SU-DHL-6 (cell line): ENCODE measurements at regions not wholly inside any gene's neighbourhood (a gene's known extent, or its start where the extent isn't known, plus 50 kb on each side); places are given as distances from the start of the nearest gene placed in this dataset.

ENCODE experiments used
- H2AFZ ChIP-seq: fragments of 200-600 bp; sonication (generic); 2 replicates; pipeline ENCODE4 v1.6.1; 2014; ENCODE audit warnings: low read depth, mild to moderate bottlenecking, moderate library complexity, mixed read lengths, antibody characterized with exemption, low read length; ENCODE audit not compliant: severe bottlenecking
- H3F3A ChIP-seq: fragments of 200-600 bp; shearing (Covaris generic); 2 replicates; pipeline ENCODE4 v1.6.0; 2016; ENCODE audit warnings: antibody characterized with exemption, mild to moderate bottlenecking; ENCODE audit not compliant: insufficient read depth
- H3K27ac ChIP-seq: fragments of 200-600 bp; sonication (generic); 2 replicates; pipeline ENCODE4 v1.5.1; 2016; ENCODE audit warnings: low read depth, mild to moderate bottlenecking, low read length, moderate library complexity, mixed read lengths
- H3K27me3 ChIP-seq: fragments of 200-600 bp; sonication (generic), shearing (Covaris generic); 2 replicates; pipeline ENCODE4 v1.6.0; 2014; ENCODE audit warnings: mild to moderate bottlenecking, low read length
- H3K36me3 ChIP-seq: fragments of 200-600 bp; sonication (generic); 2 replicates; pipeline ENCODE4 v1.6.1; 2014; ENCODE audit warnings: mild to moderate bottlenecking, low read length, mixed read lengths
- H3K4me2 ChIP-seq: fragments of 300-600, 200-600 bp; shearing (Covaris generic), sonication (generic); 2 replicates; pipeline ENCODE4 v1.6.0; 2014; ENCODE audit warnings: low read length, low read depth, mild to moderate bottlenecking; ENCODE audit not compliant: poor library complexity, severe bottlenecking
- H3K4me3 ChIP-seq: fragments of 200-600 bp; sonication (generic); 2 replicates; pipeline ENCODE4 v1.5.1; 2014; ENCODE audit warnings: antibody characterized with exemption, low read length, mild to moderate bottlenecking, mixed read lengths; ENCODE audit not compliant: insufficient read depth, poor library complexity, severe bottlenecking
- H3K79me2 ChIP-seq: fragments of 200-600 bp; sonication (generic); 2 replicates; pipeline ENCODE4 v1.6.1; 2014; ENCODE audit warnings: mild to moderate bottlenecking, low read length, moderate library complexity; ENCODE audit not compliant: insufficient read depth
- H3K9ac ChIP-seq: fragments of 200-600 bp; sonication (generic); 2 replicates; pipeline ENCODE4 v1.7.0; 2014; ENCODE audit warnings: mild to moderate bottlenecking, low read length
- H3K9me2 ChIP-seq: fragments of 200-600 bp; sonication (generic); replicated peaks from 2 replicates; pipeline ENCODE4 v1.6.1; 2014; ENCODE audit warnings: low read length; ENCODE audit not compliant: insufficient read depth
- H3K9me3 ChIP-seq: fragments of 200-600 bp; sonication (generic); 2 replicates; pipeline ENCODE4 v1.6.1; 2014; ENCODE audit warnings: low read length, mixed read lengths; ENCODE audit not compliant: insufficient read depth
- H4K20me1 ChIP-seq: fragments of 200-600 bp; sonication (generic); 2 replicates; pipeline ENCODE4 v1.6.1; 2014; ENCODE audit warnings: low read depth, mild to moderate bottlenecking, antibody characterized with exemption, low read length, moderate library complexity, mixed read lengths
- EZH2phosphoT487 ChIP-seq: fragments of 200-600 bp; sonication (generic), shearing (Covaris generic); conservative IDR thresholded peaks from 2 replicates; pipeline ENCODE4 v1.6.1; 2018; ENCODE audit warnings: mild to moderate bottlenecking, antibody characterized with exemption, low read length, moderate library complexity, mixed read lengths
- TF ChIP-seq, protein P1 (sequence below): fragments of 200-600 bp; sonication (generic); IDR thresholded peaks from one replicate; pipeline ENCODE4 v1.5.1; 2017; ENCODE audit warnings: antibody characterized with exemption, mild to moderate bottlenecking, low read length, moderate library complexity; ENCODE audit not compliant: insufficient read depth, poor library complexity, severe bottlenecking

DNA sequence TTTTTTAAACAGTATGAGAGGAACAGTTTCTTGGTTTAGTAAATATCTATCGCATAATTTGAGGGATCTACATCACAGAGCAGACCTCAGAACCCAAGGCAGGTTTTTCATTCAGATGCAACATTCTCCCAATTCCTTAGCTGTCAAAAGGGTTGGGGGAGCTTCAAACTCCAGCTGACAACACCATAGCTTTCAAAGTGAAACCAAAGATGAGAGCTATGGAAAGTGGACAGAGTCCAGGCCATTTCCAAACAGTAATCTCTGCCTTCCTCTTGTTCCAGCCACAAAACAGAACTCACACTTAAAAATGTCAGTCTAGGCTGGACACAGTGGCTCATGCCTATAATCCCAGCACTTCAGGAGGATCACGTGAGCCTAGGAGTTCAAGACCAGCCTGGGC, 87.8 kb downstream of the SPRING1 start:
- Histone ChIP-seq H3K9me2 (no peaks in the 10 kb centered on the region), H3K79me2 (no peaks in the 10 kb centered on the region), H3K9ac (no peak overlapping the region), H3F3A (no peaks in the 10 kb centered on the region), H3K27me3 (no peaks in the 10 kb centered on the region), H3K9me3 (no peaks in the 10 kb centered on the region), H2AFZ (no peak overlapping the region), H3K4me3 (no peak overlapping the region), H3K36me3 (no peaks in the 10 kb centered on the region), H4K20me1 (no peaks in the 10 kb centered on the region), H3K4me2 (no peak overlapping the region), H3K27ac (no peak overlapping the region)
- TF ChIP-seq EZH2phosphoT487 = no peak
- TF ChIP-seq, protein P1, sequence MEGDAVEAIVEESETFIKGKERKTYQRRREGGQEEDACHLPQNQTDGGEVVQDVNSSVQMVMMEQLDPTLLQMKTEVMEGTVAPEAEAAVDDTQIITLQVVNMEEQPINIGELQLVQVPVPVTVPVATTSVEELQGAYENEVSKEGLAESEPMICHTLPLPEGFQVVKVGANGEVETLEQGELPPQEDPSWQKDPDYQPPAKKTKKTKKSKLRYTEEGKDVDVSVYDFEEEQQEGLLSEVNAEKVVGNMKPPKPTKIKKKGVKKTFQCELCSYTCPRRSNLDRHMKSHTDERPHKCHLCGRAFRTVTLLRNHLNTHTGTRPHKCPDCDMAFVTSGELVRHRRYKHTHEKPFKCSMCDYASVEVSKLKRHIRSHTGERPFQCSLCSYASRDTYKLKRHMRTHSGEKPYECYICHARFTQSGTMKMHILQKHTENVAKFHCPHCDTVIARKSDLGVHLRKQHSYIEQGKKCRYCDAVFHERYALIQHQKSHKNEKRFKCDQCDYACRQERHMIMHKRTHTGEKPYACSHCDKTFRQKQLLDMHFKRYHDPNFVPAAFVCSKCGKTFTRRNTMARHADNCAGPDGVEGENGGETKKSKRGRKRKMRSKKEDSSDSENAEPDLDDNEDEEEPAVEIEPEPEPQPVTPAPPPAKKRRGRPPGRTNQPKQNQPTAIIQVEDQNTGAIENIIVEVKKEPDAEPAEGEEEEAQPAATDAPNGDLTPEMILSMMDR = no peak

DNA sequence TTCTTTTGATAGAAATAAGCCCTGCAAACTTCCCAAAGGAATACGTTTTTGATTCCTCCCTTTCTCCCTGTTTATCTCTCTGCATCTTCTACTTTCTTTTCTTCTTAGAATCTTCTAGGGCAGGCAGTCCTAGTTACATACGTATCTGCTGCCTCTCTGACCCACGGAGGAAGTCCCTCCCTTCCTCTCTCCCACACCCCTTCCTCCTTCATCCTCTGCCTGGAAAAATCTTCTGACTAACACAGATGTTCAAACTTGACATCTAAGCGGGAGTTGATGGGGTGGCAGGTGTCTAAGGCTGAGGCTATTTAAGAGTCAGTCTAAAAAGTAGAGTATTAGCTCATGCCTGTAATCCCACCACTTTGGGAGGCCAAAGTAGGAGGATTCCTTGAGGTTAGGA, 88.6 kb downstream of the MAP1LC3B2 start:
- Histone ChIP-seq H3K4me2 (no peak overlapping the region), H3F3A (no peaks in the 10 kb centered on the region), H3K27ac (no peak overlapping the region), H3K4me3 (no peak overlapping the region), H4K20me1 (no peaks in the 10 kb centered on the region), H3K27me3 (no peaks in the 10 kb centered on the region), H3K9ac (no peak overlapping the region), H3K9me2 (no peaks in the 10 kb centered on the region), H3K36me3 (no peaks in the 10 kb centered on the region), H2AFZ (no peak overlapping the region), H3K9me3 (no peaks in the 10 kb centered on the region), H3K79me2 (no peaks in the 10 kb centered on the region)
- TF ChIP-seq, protein P1 = no peak
- no peak for TF ChIP-seq EZH2phosphoT487

DNA sequence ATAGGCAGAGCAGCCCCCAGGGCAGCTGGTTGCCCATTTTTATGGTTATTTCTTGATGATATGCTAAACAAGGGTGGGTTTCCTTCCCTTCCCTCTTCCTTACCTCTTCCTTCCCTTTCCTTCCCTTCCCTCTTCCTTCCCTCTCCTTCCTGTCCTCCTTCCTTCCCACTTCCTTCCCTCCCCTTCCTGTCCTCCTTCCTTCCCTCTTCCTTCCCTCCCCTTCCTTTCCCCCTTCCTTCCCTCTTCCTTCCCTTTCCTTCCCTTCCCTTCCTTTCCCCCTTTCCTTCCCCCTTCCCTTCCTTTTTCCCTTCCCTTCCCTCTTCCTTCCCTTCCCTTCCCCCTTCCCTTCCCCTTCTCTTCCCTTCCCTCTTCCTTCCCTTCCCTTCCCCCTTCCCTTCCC, 87.7 kb downstream of the MAP1LC3B2 start:
- H3K27ac ChIP-seq = no peak overlapping the region
- H3K4me3 ChIP-seq = no peak overlapping the region
- H3F3A ChIP-seq = no peaks in the 10 kb centered on the region
- H2AFZ ChIP-seq = no peak overlapping the region
- H4K20me1 ChIP-seq = no peaks in the 10 kb centered on the region
- no peaks in the 10 kb centered on the region for H3K9me2 ChIP-seq
- no peak overlapping the region for H3K4me2 ChIP-seq
- no peaks in the 10 kb centered on the region for H3K79me2 ChIP-seq
- no peak for TF ChIP-seq EZH2phosphoT487
- TF ChIP-seq, protein P1 = no peak
- H3K9ac ChIP-seq = no peak overlapping the region
- no peaks in the 10 kb centered on the region for H3K36me3 ChIP-seq
- H3K27me3 ChIP-seq = no peaks in the 10 kb centered on the region
- H3K9me3 ChIP-seq = no peaks in the 10 kb centered on the region

DNA sequence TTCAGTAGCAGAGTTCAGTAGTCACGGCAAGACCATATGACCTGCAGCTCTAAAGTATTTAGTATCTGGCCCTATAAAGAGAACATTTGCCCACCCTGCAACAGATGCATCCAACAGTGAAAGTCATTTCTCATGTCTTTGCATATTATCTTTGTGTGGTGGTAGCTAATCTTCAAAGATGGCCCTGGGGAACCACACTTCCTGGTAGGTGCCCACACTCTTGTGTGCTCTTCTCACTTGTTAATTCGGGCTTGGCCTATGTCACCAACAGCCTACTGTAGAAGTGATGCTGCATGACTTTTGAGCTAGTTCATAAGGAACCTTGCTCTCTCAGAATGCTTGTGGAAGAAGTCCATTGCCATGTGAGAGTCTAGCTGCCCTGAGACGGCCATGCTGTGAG, 85.6 kb downstream of the MAP1LC3B2 start:
- H3K4me2 ChIP-seq = no peak overlapping the region
- H4K20me1 ChIP-seq = no peaks in the 10 kb centered on the region
- no peaks in the 10 kb centered on the region for H3K27me3 ChIP-seq
- no peak overlapping the region for H3K9ac ChIP-seq
- H3K79me2 ChIP-seq = no peaks in the 10 kb centered on the region
- no peaks in the 10 kb centered on the region for H3K9me2 ChIP-seq
- TF ChIP-seq, protein P1 = no peak
- TF ChIP-seq EZH2phosphoT487 = no peak
- no peaks in the 10 kb centered on the region for H3F3A ChIP-seq
- H3K27ac ChIP-seq = no peak overlapping the region
- H3K36me3 ChIP-seq = no peaks in the 10 kb centered on the region
- H3K9me3 ChIP-seq = no peaks in the 10 kb centered on the region
- H2AFZ ChIP-seq = no peak overlapping the region
- H3K4me3 ChIP-seq = no peak overlapping the region
